Natural killer cell treated with Interleukin-12 subunit alpha and Interleukin-12 subunit beta and Interleukin-15 and Interleukin-18, amount 100 ng/mL, for 72 hours (primary cell): ENCODE measurements at regions not wholly inside any gene's neighbourhood (a gene's known extent, or its start where the extent isn't known, plus 50 kb on each side); places are given as distances from the start of the nearest gene placed in this dataset.

Experiments
- ATAC-seq, 2 donors: fragments of 150-1000 bp; cut with Tn5 transposase in 1 of 2; sonication (Bioruptor Pico), chemical (Tn5 transposase) in 1 of 2; 2 replicates each; pipeline ENCODE4 v1.10.0; 2021
- DNase-seq: peaks from one replicate; pipeline ENCODE4 v3.0.0; 2022; ENCODE audit warnings: low spot score
- H3K27ac Mint-ChIP-seq, 2 donors: 1 replicate in 1 of 2; 2 replicates in 1 of 2; pipeline ENCODE4 v1.8.0; 2022; ENCODE audit warnings: mixed read lengths in 2 of 2, mild to moderate bottlenecking in 1 of 2, moderate library complexity in 1 of 2
- H3K27me3 Mint-ChIP-seq, 2 donors: 1 replicate in 1 of 2; 2 replicates in 1 of 2; pipeline ENCODE4 v1.8.0; 2022; ENCODE audit warnings: mixed read lengths in 2 of 2
- H3K36me3 Mint-ChIP-seq: one replicate; pipeline ENCODE4 v1.8.0; 2022; ENCODE audit warnings: mixed read lengths
- H3K4me1 Mint-ChIP-seq, 2 donors: 1 replicate in 1 of 2; 2 replicates in 1 of 2; pipeline ENCODE4 v1.8.0; 2022; ENCODE audit warnings: low read depth in 2 of 2, mixed read lengths in 2 of 2, mild to moderate bottlenecking in 1 of 2
- H3K4me3 Mint-ChIP-seq: one replicate; pipeline ENCODE4 v1.8.0; 2022; ENCODE audit warnings: mixed read lengths
- H3K9me3 Mint-ChIP-seq: 2 replicates; pipeline ENCODE4 v1.8.0; 2022; ENCODE audit warnings: mixed read lengths

DNA sequence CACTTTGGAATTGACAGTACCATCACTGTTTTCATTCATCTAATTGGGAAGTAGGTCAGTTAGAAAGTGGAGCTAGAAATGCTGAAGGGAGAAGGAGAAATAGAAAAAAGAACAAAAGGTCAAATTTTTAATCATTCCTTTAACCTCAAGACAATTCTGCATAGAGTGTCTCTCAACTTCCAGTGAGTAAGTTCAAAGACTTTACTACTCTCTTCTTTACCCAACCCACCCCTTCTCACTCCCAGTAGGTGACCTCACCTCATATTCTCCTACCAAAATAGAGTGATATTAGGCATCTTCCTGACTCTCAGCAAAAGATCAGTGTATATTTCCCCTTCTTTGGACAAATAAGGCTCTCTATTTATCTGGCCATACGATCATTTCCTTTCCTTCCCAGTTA is 340.0 kb upstream of the JAG1 start:
- no peaks in the 10 kb centered on the region for H3K36me3 Mint-ChIP-seq
- H3K4me3 Mint-ChIP-seq, result no peak overlapping the region
- H3K27me3 Mint-ChIP-seq, result no peaks in the 10 kb centered on the region
- H3K27ac Mint-ChIP-seq, result no peak overlapping the region
- no peak for ATAC-seq
- DNase-seq, result no peak
- no peaks in the 10 kb centered on the region for H3K4me1 Mint-ChIP-seq
- H3K9me3 Mint-ChIP-seq, result peaks cover 2% of the 10 kb centered on the region

- Mint-ChIP-seq H3K4me3 (no peak overlapping the region), H3K27ac (no peak overlapping the region), H3K4me1 (no peaks in the 10 kb centered on the region), H3K36me3 (no peaks in the 10 kb centered on the region), H3K27me3 (no peaks in the 10 kb centered on the region), H3K9me3 (peaks cover 6% of the 10 kb centered on the region)
- ATAC-seq (no peak), DNase-seq (no peak)
Observed at GRCh38 chr20:11015440-11015839, 341.6 kb upstream of the JAG1 start.

DNA sequence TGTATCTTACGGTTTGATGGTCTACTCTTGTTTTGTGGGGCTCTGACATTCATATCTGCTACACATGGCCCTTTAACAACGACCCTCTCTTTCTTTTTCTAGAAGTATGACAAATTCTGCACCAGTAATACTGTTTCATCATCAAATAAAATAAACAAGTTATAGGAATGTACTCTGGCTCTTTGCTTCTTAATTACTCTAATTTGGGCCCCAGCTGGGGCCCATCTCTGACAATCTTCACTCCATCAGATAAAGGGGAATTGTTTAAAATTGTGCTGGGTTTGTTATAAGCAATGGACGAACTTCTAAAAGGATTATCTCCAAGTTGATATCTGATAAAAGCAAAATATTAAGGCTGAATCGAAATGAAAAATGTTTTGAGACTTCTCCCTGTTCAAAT is 343.6 kb upstream of the JAG1 start:
- no peak for DNase-seq
- peaks cover 6% of the 10 kb centered on the region for H3K9me3 Mint-ChIP-seq
- H3K27ac Mint-ChIP-seq, result no peak overlapping the region
- no peak for ATAC-seq
- H3K27me3 Mint-ChIP-seq, result no peaks in the 10 kb centered on the region
- no peaks in the 10 kb centered on the region for H3K36me3 Mint-ChIP-seq
- H3K4me3 Mint-ChIP-seq, result no peak overlapping the region
- no peaks in the 10 kb centered on the region for H3K4me1 Mint-ChIP-seq

- Mint-ChIP-seq H3K27ac (no peak overlapping the region), H3K36me3 (no peaks in the 10 kb centered on the region), H3K4me1 (no peaks in the 10 kb centered on the region), H3K4me3 (no peak overlapping the region), H3K27me3 (no peaks in the 10 kb centered on the region), H3K9me3 (peaks cover 6% of the 10 kb centered on the region)
- no peak for DNase-seq
- no peak for ATAC-seq
Observed at GRCh38 chr20:11018668-11019170, 344.9 kb upstream of the JAG1 start.

DNA sequence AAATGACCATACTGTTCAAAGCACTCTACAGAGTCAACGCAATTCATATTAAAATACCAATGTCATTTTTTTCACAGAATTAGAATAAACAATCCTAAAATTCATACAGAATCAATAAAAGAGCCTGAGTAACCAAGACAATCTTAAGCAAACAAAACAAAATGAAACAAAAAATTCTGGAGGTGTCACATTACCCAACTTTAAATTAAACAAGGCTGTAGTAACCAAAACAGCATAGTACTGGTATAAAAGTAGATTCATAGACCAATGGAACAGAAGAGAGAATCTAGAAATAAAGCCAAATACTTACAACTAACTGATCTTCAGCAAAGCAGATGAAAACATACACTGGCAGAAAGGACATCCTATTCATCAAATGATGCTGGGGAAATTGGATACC is 346.9 kb upstream of the JAG1 start:
- DNase-seq (no peak), ATAC-seq (no peak)
- Mint-ChIP-seq H3K27me3 (no peaks in the 10 kb centered on the region), H3K4me1 (no peaks in the 10 kb centered on the region), H3K36me3 (no peaks in the 10 kb centered on the region), H3K9me3 (peaks cover 8% of the 10 kb centered on the region), H3K4me3 (no peak overlapping the region), H3K27ac (no peak overlapping the region)

GRCh38 chr20:11027224-11027623 is 353.4 kb upstream of the JAG1 start:
- no peak for ATAC-seq

GRCh38 chr20:11030351-11030750 is 356.6 kb upstream of the JAG1 start:
- DNase-seq (no peak), ATAC-seq (no peak)
- no peaks in the 10 kb centered on the region for H3K27me3 Mint-ChIP-seq
- peaks cover 20% of the 10 kb centered on the region for H3K9me3 Mint-ChIP-seq
- no peaks in the 10 kb centered on the region for H3K4me1 Mint-ChIP-seq
- no peak overlapping the region for H3K27ac Mint-ChIP-seq
- H3K36me3 Mint-ChIP-seq, result no peaks in the 10 kb centered on the region
- no peak overlapping the region for H3K4me3 Mint-ChIP-seq

More at GRCh38 chr20:11027224-11027623, 353.4 kb upstream of the JAG1 start:
- no peak for DNase-seq
- Mint-ChIP-seq H3K27me3 (no peaks in the 10 kb centered on the region), H3K4me3 (no peak overlapping the region), H3K9me3 (peaks cover 15% of the 10 kb centered on the region), H3K36me3 (no peaks in the 10 kb centered on the region), H3K27ac (no peak overlapping the region), H3K4me1 (no peaks in the 10 kb centered on the region)

DNA sequence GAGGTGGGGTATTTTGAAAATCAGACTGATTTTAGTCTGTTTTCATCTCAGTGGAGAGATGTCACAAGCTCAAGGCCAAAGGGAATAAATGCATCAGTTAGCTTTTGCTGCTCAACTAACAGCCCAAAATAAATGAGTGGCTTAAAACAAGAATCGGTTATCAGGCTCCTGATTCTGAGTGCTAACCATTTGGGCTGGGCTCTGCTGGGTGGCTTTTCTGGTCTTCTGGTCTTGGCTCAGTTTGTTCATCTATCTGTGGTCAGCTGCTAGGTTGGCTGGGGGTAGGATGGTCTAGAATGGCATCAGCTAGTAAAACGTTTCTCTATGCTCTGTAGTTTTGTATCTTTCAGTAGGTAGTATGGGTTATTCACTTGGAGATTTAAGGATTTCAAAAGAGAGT is 357.5 kb upstream of the JAG1 start:
- DNase-seq, result no peak
- peaks cover 17% of the 10 kb centered on the region for H3K9me3 Mint-ChIP-seq
- no peak overlapping the region for H3K27ac Mint-ChIP-seq
- no peaks in the 10 kb centered on the region for H3K27me3 Mint-ChIP-seq
- H3K36me3 Mint-ChIP-seq, result no peaks in the 10 kb centered on the region
- no peaks in the 10 kb centered on the region for H3K4me1 Mint-ChIP-seq
- ATAC-seq, result no peak
- no peak overlapping the region for H3K4me3 Mint-ChIP-seq

- DNase-seq (no peak), ATAC-seq (no peak)
- Mint-ChIP-seq H3K36me3 (no peaks in the 10 kb centered on the region), H3K27me3 (no peaks in the 10 kb centered on the region), H3K4me3 (no peak overlapping the region), H3K27ac (no peak overlapping the region), H3K9me3 (peaks cover 17% of the 10 kb centered on the region), H3K4me1 (no peaks in the 10 kb centered on the region)
Observed at GRCh38 chr20:11032611-11033010, 358.8 kb upstream of the JAG1 start.

DNA sequence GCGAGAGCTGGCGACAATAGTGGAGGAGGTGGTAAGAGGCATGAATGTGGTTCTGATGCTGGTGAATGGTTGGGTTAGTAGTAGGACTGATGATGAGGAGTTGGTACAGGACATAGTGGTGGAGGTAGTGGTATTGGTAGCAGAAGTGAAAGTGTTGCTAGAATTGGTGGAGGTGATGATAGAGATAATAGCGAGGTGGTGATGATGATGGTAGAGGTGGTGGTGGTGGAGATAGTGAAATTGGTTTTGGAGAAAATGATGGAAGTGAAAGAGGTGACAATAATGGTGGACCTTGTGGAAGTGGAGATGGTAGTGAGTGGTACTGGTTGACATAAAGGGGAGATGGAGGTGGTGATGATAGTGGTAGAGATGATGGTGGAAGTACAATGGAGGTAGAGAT is 360.2 kb upstream of the JAG1 start:
- H3K27ac Mint-ChIP-seq, result no peak overlapping the region
- H3K4me3 Mint-ChIP-seq, result no peak overlapping the region
- ATAC-seq, result no peak
- peaks cover 17% of the 10 kb centered on the region for H3K9me3 Mint-ChIP-seq
- H3K27me3 Mint-ChIP-seq, result no peaks in the 10 kb centered on the region
- DNase-seq, result no peak
- H3K4me1 Mint-ChIP-seq, result no peaks in the 10 kb centered on the region
- no peaks in the 10 kb centered on the region for H3K36me3 Mint-ChIP-seq

GRCh38 chr20:11035211-11035610 is 361.4 kb upstream of the JAG1 start:
- H3K36me3 Mint-ChIP-seq, result no peaks in the 10 kb centered on the region
- DNase-seq (no peak), ATAC-seq (no peak)
- no peak overlapping the region for H3K4me3 Mint-ChIP-seq
- no peaks in the 10 kb centered on the region for H3K27me3 Mint-ChIP-seq
- no peak overlapping the region for H3K27ac Mint-ChIP-seq
- H3K9me3 Mint-ChIP-seq, result peaks cover 17% of the 10 kb centered on the region
- H3K4me1 Mint-ChIP-seq, result no peaks in the 10 kb centered on the region

- Mint-ChIP-seq H3K27me3 (no peaks in the 10 kb centered on the region), H3K4me3 (no peak overlapping the region), H3K27ac (no peak overlapping the region), H3K36me3 (no peaks in the 10 kb centered on the region), H3K9me3 (peaks cover 6% of the 10 kb centered on the region), H3K4me1 (no peaks in the 10 kb centered on the region)
- ATAC-seq, result no peak
- DNase-seq, result no peak
Observed at GRCh38 chr20:11041396-11041795, 367.6 kb upstream of the JAG1 start.

DNA sequence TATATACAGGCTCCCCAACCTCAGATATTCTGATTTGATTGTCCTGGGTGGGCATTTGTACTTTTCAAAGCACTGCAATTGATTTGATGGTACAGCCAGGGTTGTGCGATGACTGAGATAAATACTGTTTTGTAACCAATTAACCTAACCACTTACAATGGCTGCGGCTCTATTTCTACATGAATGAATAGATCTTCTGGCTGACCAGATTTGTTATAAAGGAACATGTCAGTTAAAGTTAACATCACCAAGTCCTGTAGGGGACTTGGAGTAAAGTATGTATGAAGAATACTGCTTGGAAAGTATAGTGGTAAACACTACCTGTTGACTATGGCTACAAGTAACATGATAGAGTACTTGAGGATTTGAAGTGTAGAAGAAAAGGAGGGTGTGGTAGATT is 369.2 kb upstream of the JAG1 start:
- Mint-ChIP-seq H3K4me3 (no peak overlapping the region), H3K36me3 (no peaks in the 10 kb centered on the region), H3K4me1 (no peaks in the 10 kb centered on the region), H3K9me3 (peaks cover 6% of the 10 kb centered on the region), H3K27me3 (no peaks in the 10 kb centered on the region), H3K27ac (no peak overlapping the region)
- ATAC-seq (no peak), DNase-seq (no peak)

- no peak for ATAC-seq
Observed at GRCh38 chr20:11044561-11044960, 370.8 kb upstream of the JAG1 start.

DNA sequence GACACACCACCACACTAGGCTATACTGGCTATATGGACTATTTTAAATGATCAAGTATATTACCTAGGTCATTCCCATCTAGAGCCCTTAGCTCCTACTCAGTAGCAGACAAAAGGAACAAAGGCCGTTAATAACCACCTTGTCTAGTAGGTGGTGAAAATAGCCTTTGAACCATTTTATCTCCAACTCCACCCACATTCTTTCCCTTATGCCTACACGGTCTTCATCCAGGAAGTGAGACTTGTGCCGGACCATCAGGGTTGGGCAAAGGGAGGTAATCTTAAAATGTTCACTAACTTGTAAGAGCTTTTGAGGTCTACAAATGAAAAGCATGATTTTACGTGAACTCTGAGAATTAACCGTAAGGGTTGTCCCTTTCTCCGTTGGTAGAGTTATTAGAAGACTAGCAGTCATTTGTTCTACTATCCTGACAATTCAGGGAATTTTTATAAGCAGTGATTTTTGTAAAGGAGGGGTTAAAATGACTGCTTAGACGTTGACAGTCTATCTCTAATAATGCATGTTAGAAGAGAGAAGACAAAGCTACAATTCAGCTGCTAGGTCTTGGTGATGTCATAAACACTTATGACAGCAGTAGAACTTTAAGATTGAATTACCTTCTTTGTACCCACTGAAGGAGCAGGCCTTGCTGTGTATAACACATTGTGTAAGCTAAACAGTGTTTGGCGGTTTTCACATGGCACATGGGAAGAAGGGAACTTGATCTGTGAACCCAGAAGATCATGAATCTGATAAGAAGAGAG is 371.8 kb upstream of the JAG1 start:
- no peaks in the 10 kb centered on the region for H3K36me3 Mint-ChIP-seq
- ATAC-seq (no peak), DNase-seq (no peak)
- H3K27me3 Mint-ChIP-seq, result no peaks in the 10 kb centered on the region
- no peaks in the 10 kb centered on the region for H3K4me1 Mint-ChIP-seq
- H3K4me3 Mint-ChIP-seq, result no peak overlapping the region
- H3K9me3 Mint-ChIP-seq, result no peaks in the 10 kb centered on the region
- H3K27ac Mint-ChIP-seq, result no peak overlapping the region

More at GRCh38 chr20:11044561-11044960, 370.8 kb upstream of the JAG1 start:
- no peak overlapping the region for H3K27ac Mint-ChIP-seq
- no peak for DNase-seq
- no peaks in the 10 kb centered on the region for H3K4me1 Mint-ChIP-seq
- H3K27me3 Mint-ChIP-seq, result no peaks in the 10 kb centered on the region
- no peaks in the 10 kb centered on the region for H3K36me3 Mint-ChIP-seq
- no peak overlapping the region for H3K4me3 Mint-ChIP-seq
- peaks cover 6% of the 10 kb centered on the region for H3K9me3 Mint-ChIP-seq
